A549 (cell line): ENCODE measurements at regions not wholly inside any gene's neighbourhood (a gene's known extent, or its start where the extent isn't known, plus 50 kb on each side); places are given as distances from the start of the nearest gene placed in this dataset.

Source experiments
- ATAC-seq, 2 experiments: fragments of 200-7000 bp in 1 of 2; fragments of >200 bp in 1 of 2; cut with Nextera tagmentation in 1 of 2; cut with Tn5 transposase in 1 of 2; 3 replicates each; pipeline versions ENCODE4 v1.8.0 to v1.9.1; 2018 to 2020; ENCODE audit warnings: mild to moderate bottlenecking in 1 of 2, moderate library complexity in 1 of 2
- CTCF ChIA-PET: fragments of 300-600 bp; sonication (Branson Sonifier 250); formaldehyde crosslinking; extraction: SDS; loops from one replicate; lab custom pipeline; 2021; ENCODE audit warnings: antibody characterized with exemption, inconsistent platforms; lab: Yijun Ruan, JAX
- POLR2A ChIA-PET: fragments of 350-600 bp; formaldehyde crosslinking; extraction: SDS; loops from one replicate; lab custom pipeline; 2021; ENCODE audit warnings: antibody characterized with exemption, inconsistent platforms; lab: Yijun Ruan, JAX
- DNase-seq, 2 experiments: peaks; one replicate each; pipeline versions ENCODE4 v3.0.0 to v3.0.0-alpha.2; 2011 to 2016; ENCODE audit warnings: low read depth in 1 of 2, low spot score in 1 of 2
- FAIRE-seq: peaks from 2 replicates; lab custom pipeline; 2011; peaks lifted over from hg19 to GRCh38; lab: Jason Lieb, UNC
- H3K27ac ChIP-seq, 2 experiments: fragments of >200 bp; sonication (Bioruptor Twin); formaldehyde crosslinking; 3 replicates each; pipeline ENCODE4 v1.5.1; 2016 to 2017
- H3K4me1 ChIP-seq: fragments of >200 bp; sonication (Bioruptor Twin); formaldehyde crosslinking; 3 replicates; pipeline ENCODE4 v1.6.1; 2016
- H3K4me2 ChIP-seq: fragments of >200 bp; sonication (Bioruptor Twin); formaldehyde crosslinking; 3 replicates; pipeline ENCODE4 v1.6.1; 2016
- H3K4me3 ChIP-seq: fragments of >200 bp; sonication (Bioruptor Twin); formaldehyde crosslinking; 3 replicates; pipeline ENCODE4 v1.5.1; 2016
- H3K9me3 ChIP-seq: fragments of >200 bp; sonication (Bioruptor Twin); formaldehyde crosslinking; 3 replicates; pipeline ENCODE4 v1.6.1; 2016
- CBX2 ChIP-seq: fragments of 200-600 bp; sonication (generic); IDR thresholded peaks from 2 replicates; pipeline ENCODE4 v1.6.1; 2016; ENCODE audit warnings: low read depth, mild to moderate bottlenecking, borderline replicate concordance
- CHD2 ChIP-seq: fragments of 150-350 bp; IDR thresholded peaks from 2 replicates; pipeline ENCODE4 v1.6.1; 2014; ENCODE audit warnings: low read length; ENCODE audit not compliant: partially characterized antibody
- EHMT2 ChIP-seq: fragments of 200-600 bp; sonication (generic); IDR thresholded peaks from 2 replicates; pipeline ENCODE4 v1.6.1; 2016; ENCODE audit warnings: antibody characterized with exemption, low read depth, mild to moderate bottlenecking, moderate library complexity
- FOSB ChIP-seq: fragments of 250-450 bp; sonication (Bioruptor Pico); IDR thresholded peaks from 2 replicates; pipeline ENCODE4 v1.5.0; 2020; ENCODE audit warnings: mild to moderate bottlenecking, moderate library complexity
- FOXS1 ChIP-seq: fragments of 250-450 bp; sonication (Bioruptor Pico); IDR thresholded peaks from 2 replicates; pipeline ENCODE4 v1.5.0; 2020; ENCODE audit warnings: mild to moderate bottlenecking, moderate library complexity
- HDAC2 ChIP-seq: fragments of 200-600 bp; sonication (generic); IDR thresholded peaks from 2 replicates; pipeline ENCODE4 v1.6.1; 2016
- KDM5A ChIP-seq: fragments of 200-600 bp; sonication (generic); IDR thresholded peaks from 2 replicates; pipeline ENCODE4 v1.6.1; 2016; ENCODE audit warnings: antibody characterized with exemption, mild to moderate bottlenecking
- NFE2L2 ChIP-seq: fragments of 150-350 bp; conservative IDR thresholded peaks from 2 replicates; pipeline ENCODE4 v1.6.1; 2014; ENCODE audit warnings: low read length
- NR3C1 ChIP-seq: fragments of >200 bp; sonication (Bioruptor Twin); formaldehyde crosslinking; IDR thresholded peaks from 3 replicates; pipeline ENCODE4 v1.6.1; 2017
- PHF8 ChIP-seq: fragments of 200-600 bp; sonication (generic); IDR thresholded peaks from 2 replicates; pipeline ENCODE4 v1.6.1; 2016; ENCODE audit warnings: low read depth, mild to moderate bottlenecking, antibody characterized with exemption, moderate library complexity, borderline replicate concordance
- POLR2AphosphoS2 ChIP-seq: conservative IDR thresholded peaks from 2 replicates; pipeline ENCODE4 v1.6.1; 2012; ENCODE audit warnings: low read length, improper control_type of control experiment, inconsistent platforms
- RFX5 ChIP-seq: fragments of 450-650 bp; IDR thresholded peaks from 2 replicates; pipeline ENCODE4 v1.7.1; 2014; ENCODE audit warnings: antibody characterized with exemption, mild to moderate bottlenecking, moderate library complexity
- RNF2 ChIP-seq: fragments of 200-600 bp; sonication (generic); IDR thresholded peaks from 2 replicates; pipeline ENCODE4 v1.6.1; 2016; ENCODE audit warnings: low read depth, mild to moderate bottlenecking, antibody characterized with exemption, moderate library complexity, borderline replicate concordance
- ZC3H11A ChIP-seq: fragments of 450-650 bp; IDR thresholded peaks from 2 replicates; pipeline ENCODE4 v1.6.1; 2014; ENCODE audit warnings: antibody characterized with exemption, mild to moderate bottlenecking
- ZFP36 ChIP-seq: fragments of 450-650 bp; IDR thresholded peaks from 2 replicates; pipeline ENCODE4 v1.6.1; 2014; ENCODE audit warnings: borderline replicate concordance; ENCODE audit not compliant: partially characterized antibody
- ZNF302 ChIP-seq: fragments of 250-450 bp; sonication (Bioruptor Pico); IDR thresholded peaks from 2 replicates; pipeline ENCODE4 v1.9.0; 2021; ENCODE audit warnings: inconsistent platforms, mild to moderate bottlenecking, moderate library complexity
- WGBS: methylation state at CpG from one replicate; pipeline ENCODE4 v1.1.6; 2017; ENCODE audit errors: missing lambda C conversion rate; 5-methylcytosine and 5-hydroxymethylcytosine counted together
- TF ChIP-seq, protein P1 (sequence below): fragments of >200 bp; sonication (Bioruptor Twin); formaldehyde crosslinking; IDR thresholded peaks from 2 replicates; pipeline ENCODE4 v1.6.1; 2016
- TF ChIP-seq, protein P2 (sequence below): fragments of 200-600 bp; sonication (generic); IDR thresholded peaks from 2 replicates; pipeline ENCODE4 v1.6.1; 2016; ENCODE audit warnings: antibody characterized with exemption, mild to moderate bottlenecking, moderate library complexity
- TF ChIP-seq, protein P3 (sequence below): IDR thresholded peaks from 2 replicates; pipeline ENCODE4 v1.6.1; 2012
- TF ChIP-seq, protein P4 (sequence below): fragments of >200 bp; sonication (Bioruptor Twin); formaldehyde crosslinking; IDR thresholded peaks from 3 replicates; pipeline ENCODE4 v1.6.1; 2016

DNA sequence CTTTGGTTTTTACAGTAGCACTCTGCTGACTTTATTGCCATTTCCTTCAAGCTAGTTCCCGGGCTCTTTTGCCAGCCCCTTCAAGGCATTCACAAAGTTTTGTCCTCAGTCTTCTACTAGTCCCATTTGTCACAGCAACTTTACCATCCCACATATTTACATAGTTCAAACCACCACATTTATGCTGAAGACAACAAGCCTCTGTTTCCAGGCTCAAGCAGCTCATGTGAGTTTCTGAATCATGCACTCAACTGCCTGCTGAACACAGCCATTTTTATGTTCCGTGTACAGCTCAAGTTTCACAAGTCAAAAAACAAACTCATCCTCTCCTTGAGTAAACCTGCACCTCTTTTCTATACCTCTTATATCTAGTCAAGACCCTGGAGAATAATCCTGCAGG, 977.0 kb upstream of the SLC10A2 start:
- CTCF ChIA-PET, result no interaction called here
- POLR2A ChIA-PET, result no interaction called here
- no peaks in the 10 kb centered on the region for H3K9me3 ChIP-seq
- no peak for TF ChIP-seq ZNF302 (CRISPR knock-in tag)
- no peak overlapping the region for H3K4me2 ChIP-seq
- DNase-seq (no peak), ATAC-seq (no peak), FAIRE-seq (no peak)
- H3K4me3 ChIP-seq, result no peak overlapping the region
- H3K4me1 ChIP-seq, result no peaks in the 10 kb centered on the region
- no peak overlapping the region for H3K27ac ChIP-seq
- WGBS, result 0% methylated on average over 2 of the region's 2 CpGs

DNA sequence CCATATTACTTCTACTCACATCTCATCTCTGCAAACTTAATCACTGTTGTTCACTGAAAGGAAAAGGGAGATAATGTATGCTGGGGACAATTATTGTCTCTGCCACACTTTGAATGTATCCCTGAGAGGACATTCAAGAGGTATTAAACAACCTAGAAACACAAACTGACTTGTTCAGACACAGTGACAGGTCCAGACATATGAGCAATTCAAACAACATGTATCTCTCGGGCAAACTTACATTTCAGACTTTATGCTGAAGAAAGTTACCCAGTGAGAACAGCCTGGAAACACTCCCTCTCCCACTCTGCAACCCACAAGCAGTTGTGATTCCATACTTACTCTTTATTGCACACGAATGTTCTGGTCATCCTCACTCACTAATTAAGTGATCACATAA, 968.7 kb upstream of the SLC10A2 start:
- 3% methylated on average over 2 of the region's 2 CpGs for WGBS
- no peak for DNase-seq
- no peak overlapping the region for H3K4me2 ChIP-seq
- no peak for ATAC-seq
- no peaks in the 10 kb centered on the region for H3K4me1 ChIP-seq
- no peak overlapping the region for H3K27ac ChIP-seq
- no peak for FAIRE-seq
- ChIA-PET POLR2A (no interaction called here), CTCF (no interaction called here)
- no peak overlapping the region for H3K4me3 ChIP-seq
- H3K9me3 ChIP-seq, result no peaks in the 10 kb centered on the region
- TF ChIP-seq FOXS1 (CRISPR knock-in tag) (no peak), RNF2 (no peak), FOSB (CRISPR knock-in tag) (no peak), KDM5A (no peak), ZC3H11A (no peak), ZFP36 (no peak), EHMT2 (no peak), NR3C1 (no peak), POLR2AphosphoS2 (no peak), CBX2 (no peak), PHF8 (no peak), CHD2 (no peak), RFX5 (no peak), HDAC2 (no peak), NFE2L2 (no peak)
- TF ChIP-seq, protein P1, sequence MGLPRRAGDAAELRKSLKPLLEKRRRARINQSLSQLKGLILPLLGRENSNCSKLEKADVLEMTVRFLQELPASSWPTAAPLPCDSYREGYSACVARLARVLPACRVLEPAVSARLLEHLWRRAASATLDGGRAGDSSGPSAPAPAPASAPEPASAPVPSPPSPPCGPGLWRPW, result no peak
- TF ChIP-seq, protein P2, sequence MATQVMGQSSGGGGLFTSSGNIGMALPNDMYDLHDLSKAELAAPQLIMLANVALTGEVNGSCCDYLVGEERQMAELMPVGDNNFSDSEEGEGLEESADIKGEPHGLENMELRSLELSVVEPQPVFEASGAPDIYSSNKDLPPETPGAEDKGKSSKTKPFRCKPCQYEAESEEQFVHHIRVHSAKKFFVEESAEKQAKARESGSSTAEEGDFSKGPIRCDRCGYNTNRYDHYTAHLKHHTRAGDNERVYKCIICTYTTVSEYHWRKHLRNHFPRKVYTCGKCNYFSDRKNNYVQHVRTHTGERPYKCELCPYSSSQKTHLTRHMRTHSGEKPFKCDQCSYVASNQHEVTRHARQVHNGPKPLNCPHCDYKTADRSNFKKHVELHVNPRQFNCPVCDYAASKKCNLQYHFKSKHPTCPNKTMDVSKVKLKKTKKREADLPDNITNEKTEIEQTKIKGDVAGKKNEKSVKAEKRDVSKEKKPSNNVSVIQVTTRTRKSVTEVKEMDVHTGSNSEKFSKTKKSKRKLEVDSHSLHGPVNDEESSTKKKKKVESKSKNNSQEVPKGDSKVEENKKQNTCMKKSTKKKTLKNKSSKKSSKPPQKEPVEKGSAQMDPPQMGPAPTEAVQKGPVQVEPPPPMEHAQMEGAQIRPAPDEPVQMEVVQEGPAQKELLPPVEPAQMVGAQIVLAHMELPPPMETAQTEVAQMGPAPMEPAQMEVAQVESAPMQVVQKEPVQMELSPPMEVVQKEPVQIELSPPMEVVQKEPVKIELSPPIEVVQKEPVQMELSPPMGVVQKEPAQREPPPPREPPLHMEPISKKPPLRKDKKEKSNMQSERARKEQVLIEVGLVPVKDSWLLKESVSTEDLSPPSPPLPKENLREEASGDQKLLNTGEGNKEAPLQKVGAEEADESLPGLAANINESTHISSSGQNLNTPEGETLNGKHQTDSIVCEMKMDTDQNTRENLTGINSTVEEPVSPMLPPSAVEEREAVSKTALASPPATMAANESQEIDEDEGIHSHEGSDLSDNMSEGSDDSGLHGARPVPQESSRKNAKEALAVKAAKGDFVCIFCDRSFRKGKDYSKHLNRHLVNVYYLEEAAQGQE, result no peak
- TF ChIP-seq, protein P3, sequence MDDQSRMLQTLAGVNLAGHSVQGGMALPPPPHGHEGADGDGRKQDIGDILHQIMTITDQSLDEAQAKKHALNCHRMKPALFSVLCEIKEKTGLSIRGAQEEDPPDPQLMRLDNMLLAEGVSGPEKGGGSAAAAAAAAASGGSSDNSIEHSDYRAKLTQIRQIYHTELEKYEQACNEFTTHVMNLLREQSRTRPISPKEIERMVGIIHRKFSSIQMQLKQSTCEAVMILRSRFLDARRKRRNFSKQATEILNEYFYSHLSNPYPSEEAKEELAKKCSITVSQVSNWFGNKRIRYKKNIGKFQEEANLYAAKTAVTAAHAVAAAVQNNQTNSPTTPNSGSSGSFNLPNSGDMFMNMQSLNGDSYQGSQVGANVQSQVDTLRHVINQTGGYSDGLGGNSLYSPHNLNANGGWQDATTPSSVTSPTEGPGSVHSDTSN, result no peak
- TF ChIP-seq, protein P4, sequence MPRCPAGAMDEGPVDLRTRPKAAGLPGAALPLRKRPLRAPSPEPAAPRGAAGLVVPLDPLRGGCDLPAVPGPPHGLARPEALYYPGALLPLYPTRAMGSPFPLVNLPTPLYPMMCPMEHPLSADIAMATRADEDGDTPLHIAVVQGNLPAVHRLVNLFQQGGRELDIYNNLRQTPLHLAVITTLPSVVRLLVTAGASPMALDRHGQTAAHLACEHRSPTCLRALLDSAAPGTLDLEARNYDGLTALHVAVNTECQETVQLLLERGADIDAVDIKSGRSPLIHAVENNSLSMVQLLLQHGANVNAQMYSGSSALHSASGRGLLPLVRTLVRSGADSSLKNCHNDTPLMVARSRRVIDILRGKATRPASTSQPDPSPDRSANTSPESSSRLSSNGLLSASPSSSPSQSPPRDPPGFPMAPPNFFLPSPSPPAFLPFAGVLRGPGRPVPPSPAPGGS, result no peak
